ENCODE measurements at regions not wholly inside any gene's neighbourhood (a gene's known extent, or its start where the extent isn't known, plus 50 kb on each side); places are given as distances from the start of the nearest gene placed in this dataset.

- Mint-ChIP-seq H3K27ac (no peak overlapping the region), H3K36me3 (ENCODE audit: low read depth) (no peaks in the 10 kb centered on the region), H3K9me3 (no peaks in the 10 kb centered on the region), H3K4me3 (no peak overlapping the region), H3K27me3 (no peaks in the 10 kb centered on the region), H3K4me1 (ENCODE audit: low read depth) (no peaks in the 10 kb centered on the region)
- CTCF ChIA-PET, result interaction anchor here (1.1 kb wide), 1 partner anchor 17 kb away, joined by 3 read pairs; no protein-coding TSS in a partner anchor
- ATAC-seq, result no peak
- POLR2A ChIA-PET, result no interaction called here
- intact Hi-C loops (cut with micrococcal nuclease), result no loop called here
- no peak for TF ChIP-seq CTCF (IDR thresholded peaks at IDR 0.05)
- no peak for DNase-seq
These were observed 162.2 kb downstream of the TFEC start for GRCh38 chr7:115868369-115868768.

GRCh38 chr7:115864082-115864481 lies 166.5 kb downstream of the TFEC start:
- Mint-ChIP-seq H3K4me1 (ENCODE audit: low read depth) (no peaks in the 10 kb centered on the region), H3K36me3 (ENCODE audit: low read depth) (no peaks in the 10 kb centered on the region), H3K27ac (no peak overlapping the region), H3K4me3 (no peak overlapping the region), H3K27me3 (no peaks in the 10 kb centered on the region), H3K9me3 (no peaks in the 10 kb centered on the region)
- TF ChIP-seq CTCF (IDR thresholded peaks at IDR 0.05), result no peak
- CTCF ChIA-PET, result no interaction called here
- POLR2A ChIA-PET, result no interaction called here
- DNase-seq, result no peak
- intact Hi-C loops (cut with micrococcal nuclease), result no loop called here
- no peak for ATAC-seq

- Mint-ChIP-seq H3K27me3 (peaks cover 2% of the 10 kb centered on the region), H3K4me3 (no peak overlapping the region), H3K9me3 (no peaks in the 10 kb centered on the region), H3K27ac (no peak overlapping the region), H3K4me1 (ENCODE audit: low read depth) (no peaks in the 10 kb centered on the region), H3K36me3 (ENCODE audit: low read depth) (no peaks in the 10 kb centered on the region)
- ATAC-seq (no peak), DNase-seq (no peak)
- POLR2A ChIA-PET, result no interaction called here
- no peak for TF ChIP-seq CTCF (IDR thresholded peaks at IDR 0.05)
- CTCF ChIA-PET, result interaction anchor here (0.5 to 1.6 kb wide), 6 partner anchors 9 to 1824 kb away, joined by 3 to 8 read pairs (median 4); no protein-coding TSS in a partner anchor
- intact Hi-C loops (cut with micrococcal nuclease), result no loop called here
These were observed 179.3 kb downstream of the TFEC start for GRCh38 chr7:115851291-115851690.

- no peak overlapping the region for H3K4me3 Mint-ChIP-seq
- H3K36me3 Mint-ChIP-seq (ENCODE audit: low read depth), result no peaks in the 10 kb centered on the region
- no peak for TF ChIP-seq CTCF (IDR thresholded peaks at IDR 0.05)
- intact Hi-C loops (cut with micrococcal nuclease), result no loop called here
- CTCF ChIA-PET, result interaction anchor here (0.5 to 1.6 kb wide), 6 partner anchors 9 to 1823 kb away, joined by 3 to 8 read pairs (median 4); no protein-coding TSS in a partner anchor
- H3K27ac Mint-ChIP-seq, result no peak overlapping the region
- no peaks in the 10 kb centered on the region for H3K4me1 Mint-ChIP-seq (ENCODE audit: low read depth)
- no peaks in the 10 kb centered on the region for H3K9me3 Mint-ChIP-seq
- POLR2A ChIA-PET, result no interaction called here
- ATAC-seq (no peak), DNase-seq (no peak)
- H3K27me3 Mint-ChIP-seq, result peaks cover 2% of the 10 kb centered on the region
These were observed 179.8 kb downstream of the TFEC start for GRCh38 chr7:115850774-115851173.

GRCh38 chr7:115844857-115845256 lies 185.7 kb downstream of the TFEC start:
- no peak overlapping the region for H3K27ac Mint-ChIP-seq
- POLR2A ChIA-PET, result no interaction called here
- ATAC-seq, result no peak
- H3K9me3 Mint-ChIP-seq, result no peaks in the 10 kb centered on the region
- peaks cover 4% of the 10 kb centered on the region for H3K27me3 Mint-ChIP-seq
- H3K4me1 Mint-ChIP-seq (ENCODE audit: low read depth), result no peaks in the 10 kb centered on the region
- H3K4me3 Mint-ChIP-seq, result no peak overlapping the region
- CTCF ChIA-PET, result no interaction called here
- no peak for DNase-seq
- intact Hi-C loops (cut with micrococcal nuclease), result no loop called here
- no peak for TF ChIP-seq CTCF (IDR thresholded peaks at IDR 0.05)
- no peaks in the 10 kb centered on the region for H3K36me3 Mint-ChIP-seq (ENCODE audit: low read depth)
